ENCODE measurements at regions not wholly inside any gene's neighbourhood (a gene's known extent, or its start where the extent isn't known, plus 50 kb on each side); places are given as distances from the start of the nearest gene placed in this dataset.
"Not testable (repeated sequence)": the region's sequence is repeated elsewhere in the genome, so short reads cannot be mapped to it uniquely, and the experiment has no call there.

DNA sequence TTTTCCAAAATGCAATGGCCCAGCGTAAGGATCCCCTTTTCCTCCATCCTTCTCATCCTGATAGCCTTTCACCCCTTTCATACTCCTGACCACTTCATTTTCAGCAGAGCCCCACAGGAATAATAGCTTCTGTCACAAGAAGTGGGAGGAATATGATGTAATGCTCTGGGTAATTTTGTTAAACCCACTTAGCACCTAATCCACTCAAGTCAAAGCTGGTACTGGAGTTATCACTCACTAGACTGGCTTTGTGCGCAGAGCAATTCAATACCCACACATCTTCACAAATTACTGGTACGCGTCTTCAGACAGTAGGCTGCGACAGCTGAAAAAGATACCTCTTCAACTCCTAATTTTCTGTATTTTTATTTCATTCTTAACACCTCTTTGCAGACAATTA lies 2232.8 kb upstream of the WWC1 start:
- DNase-seq (ENCODE audit: low read depth in 2 of 2) = no peak

- DNase-seq (ENCODE audit: low read depth in 2 of 2) = no peak
These were observed 2229.4 kb upstream of the WWC1 start for GRCh38 chr5:166062094-166062493.

- DNase-seq (ENCODE audit: low read depth in 2 of 2) = no peak
These were observed 2228.7 kb upstream of the WWC1 start for GRCh38 chr5:166062719-166063118.

GRCh38 chr5:166063261-166063660 lies 2228.2 kb upstream of the WWC1 start:
- no peak for DNase-seq (ENCODE audit: low read depth in 2 of 2)

DNA sequence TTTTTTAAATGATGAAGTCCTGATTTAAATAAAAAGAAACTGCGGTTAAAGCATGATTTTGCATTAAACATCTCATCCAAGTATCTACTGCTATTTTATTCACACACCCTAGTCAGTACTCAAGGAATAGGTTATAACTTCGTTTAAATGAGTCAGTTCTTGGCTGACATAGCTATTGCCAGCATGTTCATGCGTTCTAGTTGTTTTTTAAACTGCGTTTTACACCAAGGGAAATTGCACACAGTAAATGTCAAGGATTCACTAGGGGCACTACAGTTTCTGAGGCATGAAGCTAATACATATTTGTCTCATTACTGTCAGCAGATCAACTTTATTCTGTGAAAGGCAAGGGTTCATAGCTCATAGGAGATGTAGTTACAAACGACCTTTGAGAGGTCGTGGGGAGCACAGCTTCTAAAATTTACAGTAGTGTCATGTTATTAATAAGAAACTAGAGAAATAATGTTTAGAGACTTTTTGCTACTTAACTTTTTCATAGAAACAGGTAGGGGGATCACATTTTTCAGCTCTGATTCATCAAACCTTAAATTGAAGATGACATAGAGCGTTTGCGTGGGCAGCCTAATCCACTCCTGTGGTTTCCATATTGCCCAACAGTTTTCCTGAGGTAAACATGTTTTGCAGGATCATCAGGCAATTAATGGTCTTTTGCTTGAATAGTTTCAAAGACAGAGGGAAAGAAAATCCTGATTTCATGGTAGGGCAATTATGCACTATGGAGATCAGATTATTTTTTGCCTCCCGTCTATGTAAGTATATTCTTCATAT lies 2222.7 kb upstream of the WWC1 start:
- DNase-seq (ENCODE audit: low read depth in 2 of 2) = no peak

- DNase-seq (ENCODE audit: low read depth in 2 of 2) = no peak
These were observed 2217.4 kb upstream of the WWC1 start for GRCh38 chr5:166073901-166074581.

- DNase-seq (ENCODE audit: low read depth in 2 of 2) = no peak
These were observed 2216.6 kb upstream of the WWC1 start for GRCh38 chr5:166074582-166075481.

GRCh38 chr5:166083183-166083959 lies 2208.1 kb upstream of the WWC1 start:
- DNase-seq (ENCODE audit: low read depth in 2 of 2) = no peak

DNA sequence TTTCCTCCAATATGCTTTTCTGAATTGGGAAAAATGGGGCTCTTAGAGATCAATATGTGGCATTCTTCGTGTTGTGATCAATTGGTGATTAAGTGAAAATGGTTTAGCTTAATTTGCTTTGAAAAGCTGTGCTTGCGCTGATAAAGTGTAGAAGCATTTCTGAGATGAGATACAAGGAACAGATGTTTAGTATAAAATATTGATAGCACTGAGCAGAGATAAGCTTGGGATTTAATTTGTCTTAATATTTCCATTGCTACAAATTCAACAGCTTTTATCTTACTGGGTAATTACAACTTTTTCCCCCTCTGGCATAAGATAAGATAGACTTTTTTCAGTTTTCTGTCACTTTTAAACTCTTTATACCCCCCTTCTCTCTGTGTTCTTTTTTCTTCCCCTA lies 2204.9 kb upstream of the WWC1 start:
- DNase-seq (ENCODE audit: low read depth in 2 of 2) = no peak

DNA sequence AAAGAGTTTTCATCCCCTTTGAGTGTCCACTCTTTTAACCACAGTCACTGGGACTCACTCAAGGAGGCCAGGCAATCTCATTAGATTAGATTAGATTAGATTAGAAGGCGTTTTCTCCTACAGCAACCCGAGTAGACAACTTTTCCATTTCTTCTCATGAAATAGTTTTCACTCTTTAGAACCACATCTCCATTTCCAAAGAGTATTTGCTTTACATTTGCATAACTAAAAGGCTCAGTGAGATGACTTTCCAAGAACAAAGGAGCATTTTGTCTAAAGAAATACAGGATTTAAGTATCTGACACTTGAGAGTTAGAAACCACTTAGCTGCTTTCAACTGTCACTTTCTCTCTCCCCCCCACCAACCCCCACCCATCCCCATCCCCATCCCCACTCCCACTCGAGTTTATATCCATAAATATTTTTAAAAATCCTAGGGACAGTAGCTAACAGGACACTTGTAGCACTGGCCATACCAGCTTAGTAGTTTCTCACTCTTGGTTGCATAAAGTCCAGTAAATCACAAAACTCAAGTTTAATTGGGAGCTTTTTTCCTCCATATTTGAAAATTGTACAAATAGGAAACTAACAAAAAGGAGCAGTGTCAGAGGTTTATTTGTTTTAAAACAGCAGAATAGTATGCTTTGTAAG lies 2202.9 kb upstream of the WWC1 start:
- DNase-seq (ENCODE audit: low read depth in 2 of 2) = no peak

DNA sequence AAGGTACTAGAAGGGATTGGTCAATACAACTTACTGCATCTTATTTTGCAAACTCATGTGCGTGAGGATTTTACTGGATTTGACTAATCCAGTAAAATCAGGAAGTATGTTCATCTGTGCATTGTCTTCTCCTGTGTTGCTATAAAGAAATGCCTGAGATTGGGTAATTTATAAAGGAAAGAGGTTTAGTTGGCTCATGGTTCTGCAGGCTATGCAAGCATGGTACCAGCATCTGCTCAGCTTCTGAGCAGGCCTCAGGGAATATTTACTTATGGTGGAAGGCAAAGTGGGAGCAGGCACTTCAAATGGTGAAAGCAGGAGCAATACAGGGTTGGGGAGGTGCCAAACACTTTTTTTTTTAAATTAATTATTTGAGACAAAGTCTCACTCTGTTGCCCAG lies 2199.5 kb upstream of the WWC1 start:
- DNase-seq (ENCODE audit: low read depth in 2 of 2) = no peak

DNA sequence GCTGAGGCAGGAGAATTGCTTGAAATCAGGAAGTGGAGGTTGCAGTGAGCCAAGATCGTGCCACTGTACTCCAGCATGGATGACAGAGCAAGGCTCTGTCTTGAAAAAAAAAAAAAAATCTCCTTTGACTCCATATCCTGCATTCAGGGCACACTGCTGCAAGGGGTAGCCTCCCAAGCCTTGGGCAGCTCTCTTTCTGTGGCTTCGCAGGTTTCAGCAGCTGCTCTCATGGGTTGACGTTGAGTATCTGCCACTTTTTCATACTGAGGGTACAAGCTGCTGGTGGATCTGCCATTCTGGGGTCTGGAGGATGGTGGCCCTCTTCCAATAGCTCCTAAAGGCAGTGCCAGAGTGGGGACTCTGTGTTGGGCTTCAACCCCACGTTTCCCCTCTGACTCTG lies 2198.1 kb upstream of the WWC1 start:
- no peak for DNase-seq (ENCODE audit: low read depth in 2 of 2)

GRCh38 chr5:166102947-166103346 lies 2188.5 kb upstream of the WWC1 start:
- no peak for DNase-seq (ENCODE audit: low read depth in 2 of 2)

GRCh38 chr5:166111021-166111420 lies 2180.4 kb upstream of the WWC1 start:
- no peak for DNase-seq (ENCODE audit: low read depth in 2 of 2)

- no peak for DNase-seq (ENCODE audit: low read depth in 2 of 2)
These were observed 2174.1 kb upstream of the WWC1 start for GRCh38 chr5:166117072-166118066.

GRCh38 chr5:166119506-166119905 lies 2171.9 kb upstream of the WWC1 start:
- no peak for DNase-seq (ENCODE audit: low read depth in 2 of 2)

DNA sequence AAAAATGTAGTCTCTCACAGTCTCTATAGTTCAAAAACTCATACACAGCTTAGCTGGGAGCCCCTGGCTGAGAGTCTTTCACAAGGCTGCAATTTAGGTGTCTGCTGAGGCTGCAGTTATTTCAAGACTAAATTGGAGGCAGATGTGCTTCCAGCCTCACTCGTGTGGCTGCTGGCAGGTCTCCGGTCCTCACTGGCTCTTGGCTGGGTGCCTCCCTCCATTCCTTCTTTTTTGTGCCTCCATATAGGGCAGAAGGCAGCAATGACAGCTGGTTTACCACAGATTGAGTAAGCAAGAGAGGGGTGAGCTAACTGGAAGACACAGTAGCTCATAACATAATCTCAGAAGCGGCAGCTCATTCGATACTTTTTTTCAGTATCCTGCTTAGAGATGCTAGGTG lies 2167.7 kb upstream of the WWC1 start:
- no peak for DNase-seq (ENCODE audit: low read depth in 2 of 2)

- DNase-seq (ENCODE audit: low read depth in 2 of 2) = no peak
These were observed 2163.5 kb upstream of the WWC1 start for GRCh38 chr5:166127766-166128570.

- DNase-seq (ENCODE audit: low read depth in 2 of 2) = not testable (repeated sequence)
These were observed 2146.3 kb upstream of the WWC1 start for GRCh38 chr5:166145107-166145506.
